Retinal pigment epithelial cell (primary cell): ENCODE measurements at regions not wholly inside any gene's neighbourhood (a gene's known extent, or its start where the extent isn't known, plus 50 kb on each side); places are given as distances from the start of the nearest gene placed in this dataset.

Source experiments
- DNase-seq: peaks from one replicate; pipeline ENCODE4 v3.0.0-alpha.2; 2010; ENCODE audit warnings: low read depth
- H3K4me3 ChIP-seq: 2 replicates; pipeline ENCODE4 v1.5.1; 2011; ENCODE audit warnings: mild to moderate bottlenecking, low read length, control low read depth, moderate library complexity
- TF ChIP-seq, protein P1 (sequence below): conservative IDR thresholded peaks from 2 replicates; pipeline ENCODE4 v1.5.1; 2011; ENCODE audit warnings: low read depth, low read length, control low read depth, inconsistent platforms

GRCh38 chr18:78183815-78184214 lies 795.8 kb upstream of the SALL3 start:
- TF ChIP-seq, protein P1, sequence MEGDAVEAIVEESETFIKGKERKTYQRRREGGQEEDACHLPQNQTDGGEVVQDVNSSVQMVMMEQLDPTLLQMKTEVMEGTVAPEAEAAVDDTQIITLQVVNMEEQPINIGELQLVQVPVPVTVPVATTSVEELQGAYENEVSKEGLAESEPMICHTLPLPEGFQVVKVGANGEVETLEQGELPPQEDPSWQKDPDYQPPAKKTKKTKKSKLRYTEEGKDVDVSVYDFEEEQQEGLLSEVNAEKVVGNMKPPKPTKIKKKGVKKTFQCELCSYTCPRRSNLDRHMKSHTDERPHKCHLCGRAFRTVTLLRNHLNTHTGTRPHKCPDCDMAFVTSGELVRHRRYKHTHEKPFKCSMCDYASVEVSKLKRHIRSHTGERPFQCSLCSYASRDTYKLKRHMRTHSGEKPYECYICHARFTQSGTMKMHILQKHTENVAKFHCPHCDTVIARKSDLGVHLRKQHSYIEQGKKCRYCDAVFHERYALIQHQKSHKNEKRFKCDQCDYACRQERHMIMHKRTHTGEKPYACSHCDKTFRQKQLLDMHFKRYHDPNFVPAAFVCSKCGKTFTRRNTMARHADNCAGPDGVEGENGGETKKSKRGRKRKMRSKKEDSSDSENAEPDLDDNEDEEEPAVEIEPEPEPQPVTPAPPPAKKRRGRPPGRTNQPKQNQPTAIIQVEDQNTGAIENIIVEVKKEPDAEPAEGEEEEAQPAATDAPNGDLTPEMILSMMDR: no peak
- DNase-seq: no peak
- H3K4me3 ChIP-seq: no peak overlapping the region

DNA sequence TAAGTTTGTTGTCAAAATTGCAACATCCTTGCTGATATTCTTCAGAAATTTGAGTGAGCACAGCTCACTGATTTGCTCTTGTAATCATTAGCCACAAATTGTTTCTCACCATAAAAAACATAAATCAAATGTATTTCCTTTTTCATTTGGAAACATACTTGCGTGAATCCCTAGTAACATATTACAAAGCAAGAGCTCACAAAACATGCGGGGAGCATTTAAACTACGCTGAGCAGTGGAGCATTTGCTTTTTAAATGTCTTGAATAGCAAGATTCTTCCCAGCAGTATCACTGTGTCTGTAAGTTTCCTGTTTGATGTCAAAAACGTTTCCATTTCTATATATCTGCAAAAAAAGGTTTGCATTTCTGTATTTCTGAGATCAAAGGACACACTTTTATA lies 788.3 kb upstream of the SALL3 start:
- no peak for DNase-seq
- TF ChIP-seq, protein P1: no peak
- H3K4me3 ChIP-seq: no peak overlapping the region

DNA sequence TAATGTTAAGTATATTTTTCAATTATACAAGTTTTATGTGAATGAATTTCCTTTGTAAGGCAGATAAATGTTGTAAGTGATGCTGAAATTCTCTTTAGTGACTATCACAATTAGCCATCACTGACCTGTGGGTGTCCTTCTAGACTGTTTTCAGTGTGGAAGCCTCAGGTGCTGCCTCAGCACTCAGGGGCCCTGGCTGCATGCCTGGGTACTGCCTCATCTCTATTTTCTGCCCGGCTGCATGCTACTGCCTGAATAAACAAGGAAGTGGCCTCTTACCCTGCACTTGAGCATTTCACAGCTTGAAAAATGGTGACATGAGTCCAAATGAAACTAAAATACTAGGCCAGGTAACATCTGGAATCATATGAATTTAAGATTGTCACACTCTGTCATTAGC lies 787.6 kb upstream of the SALL3 start:
- no peak for DNase-seq
- no peak overlapping the region for H3K4me3 ChIP-seq
- TF ChIP-seq, protein P1: no peak

- H3K4me3 ChIP-seq: no peak overlapping the region
- no peak for DNase-seq
- TF ChIP-seq, protein P1: no peak
Observed at GRCh38 chr18:78196280-78196679, 783.3 kb upstream of the SALL3 start.

GRCh38 chr18:78199002-78199401 lies 780.6 kb upstream of the SALL3 start:
- no peak overlapping the region for H3K4me3 ChIP-seq
- TF ChIP-seq, protein P1: no peak
- DNase-seq: no peak

DNA sequence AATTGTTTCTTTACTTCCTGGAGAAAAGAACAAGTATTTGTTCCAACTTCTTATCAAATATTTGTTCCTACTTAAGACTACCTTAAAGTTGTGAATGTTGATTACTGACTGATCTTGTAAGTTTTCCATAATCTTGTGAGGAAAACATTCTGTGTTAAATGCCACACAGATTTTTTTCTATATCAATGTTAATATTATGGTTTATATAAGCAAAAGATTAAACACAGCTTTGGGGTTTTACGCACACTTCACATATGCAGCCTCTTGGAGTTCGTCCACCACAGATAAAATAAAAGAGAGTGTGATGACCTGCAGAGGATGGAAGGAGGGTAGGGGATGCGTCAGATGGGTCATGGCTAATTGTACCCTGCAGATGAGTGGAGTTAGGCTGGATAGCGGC lies 780.0 kb upstream of the SALL3 start:
- TF ChIP-seq, protein P1: no peak
- no peak for DNase-seq
- no peak overlapping the region for H3K4me3 ChIP-seq

- no peak overlapping the region for H3K4me3 ChIP-seq
- no peak for DNase-seq
- TF ChIP-seq, protein P1: no peak
Observed at GRCh38 chr18:78207942-78208341, 771.7 kb upstream of the SALL3 start.
